H9 (cell line): ENCODE measurements at regions not wholly inside any gene's neighbourhood (a gene's known extent, or its start where the extent isn't known, plus 50 kb on each side); places are given as distances from the start of the nearest gene placed in this dataset.

ENCODE experiments used
- DNase-seq: peaks from one replicate; pipeline ENCODE4 v3.0.0-alpha.2; 2017
- H2AFZ ChIP-seq: one replicate; pipeline ENCODE4 v1.6.1; 2013; ENCODE audit warnings: mild to moderate bottlenecking, low read length, control low read depth, moderate library complexity
- H2AK5ac ChIP-seq: 2 replicates; pipeline ENCODE4 v1.6.1; 2013; ENCODE audit warnings: low read length, control low read depth, mixed read lengths; ENCODE audit not compliant: insufficient read length
- H2BK120ac ChIP-seq: one replicate; pipeline ENCODE4 v1.6.1; 2013; ENCODE audit warnings: low read depth, mild to moderate bottlenecking, low read length, control low read depth, inconsistent platforms; ENCODE audit not compliant: poor library complexity, severe bottlenecking
- H2BK12ac ChIP-seq: 2 replicates; pipeline ENCODE4 v1.6.1; 2013; ENCODE audit warnings: low read length, control low read depth, mixed read lengths, low read depth; ENCODE audit not compliant: insufficient read length
- H2BK15ac ChIP-seq: 2 replicates; pipeline ENCODE4 v1.6.1; 2013; ENCODE audit warnings: low read depth, low read length, control low read depth
- H2BK20ac ChIP-seq: one replicate; pipeline ENCODE4 v1.6.1; 2013; ENCODE audit warnings: low read depth, mild to moderate bottlenecking, low read length, control low read depth, inconsistent platforms; ENCODE audit not compliant: poor library complexity, severe bottlenecking
- H2BK5ac ChIP-seq: 2 replicates; pipeline ENCODE4 v1.6.1; 2013; ENCODE audit warnings: low read length, control low read depth, mixed read lengths; ENCODE audit not compliant: insufficient read length
- H3K14ac ChIP-seq: 2 replicates; pipeline ENCODE4 v1.6.1; 2013; ENCODE audit warnings: low read length, control low read depth; ENCODE audit not compliant: insufficient read depth
- H3K18ac ChIP-seq: 2 replicates; pipeline ENCODE4 v1.6.1; 2013; ENCODE audit warnings: low read depth, mild to moderate bottlenecking, mixed read lengths, low read length, control low read depth; ENCODE audit not compliant: insufficient read length
- H3K23ac ChIP-seq: 2 replicates; pipeline ENCODE4 v1.6.1; 2013; ENCODE audit warnings: low read length, control low read depth, mixed read lengths, low read depth; ENCODE audit not compliant: insufficient read length
- H3K23me2 ChIP-seq: 2 replicates; pipeline ENCODE4 v1.6.1; 2013; ENCODE audit warnings: low read depth, mild to moderate bottlenecking, mixed read lengths, low read length, control low read depth; ENCODE audit not compliant: insufficient read length, poor library complexity, severe bottlenecking
- H3K27ac ChIP-seq: 2 replicates; pipeline ENCODE4 v1.5.1; 2013; ENCODE audit warnings: low read length, control low read depth, mixed read lengths, low read depth; ENCODE audit not compliant: insufficient read length
- H3K27me3 ChIP-seq: 2 replicates; pipeline ENCODE4 v1.6.1; 2013; ENCODE audit warnings: low read length, control low read depth, inconsistent platforms; ENCODE audit not compliant: insufficient read depth
- H3K4ac ChIP-seq: 2 replicates; pipeline ENCODE4 v1.6.1; 2013; ENCODE audit warnings: low read depth, mild to moderate bottlenecking, control low read depth, inconsistent platforms, low read length, moderate library complexity
- H3K4me1 ChIP-seq: 2 replicates; pipeline ENCODE4 v1.6.1; 2013; ENCODE audit warnings: low read length, control low read depth, inconsistent platforms; ENCODE audit not compliant: insufficient read depth
- H3K4me2 ChIP-seq: 2 replicates; pipeline ENCODE4 v1.6.1; 2013; ENCODE audit warnings: low read length, control low read depth, mixed read lengths; ENCODE audit not compliant: insufficient read length, insufficient read depth
- H3K56ac ChIP-seq: 2 replicates; pipeline ENCODE4 v1.6.1; 2013; ENCODE audit warnings: low read depth, mild to moderate bottlenecking, mixed read lengths, low read length, control low read depth; ENCODE audit not compliant: insufficient read length
- H3K79me1 ChIP-seq: 2 replicates; pipeline ENCODE4 v1.6.1; 2013; ENCODE audit warnings: low read depth, mild to moderate bottlenecking, moderate library complexity, low read length, control low read depth, inconsistent platforms; ENCODE audit not compliant: insufficient read depth, poor library complexity, severe bottlenecking
- H3K79me2 ChIP-seq: 2 replicates; pipeline ENCODE4 v1.6.1; 2013; ENCODE audit warnings: low read length, control low read depth, inconsistent platforms; ENCODE audit not compliant: insufficient read depth
- H3K9ac ChIP-seq: 2 replicates; pipeline ENCODE4 v1.6.1; 2013; ENCODE audit warnings: low read length, control low read depth, mixed read lengths; ENCODE audit not compliant: insufficient read length; ENCODE audit errors: extremely low read depth
- H3K9me3 ChIP-seq: one replicate; pipeline ENCODE4 v1.6.1; 2013; ENCODE audit warnings: low read depth, low read length, inconsistent platforms; ENCODE audit not compliant: control insufficient read depth
- H3T11ph ChIP-seq: one replicate; pipeline ENCODE4 v1.6.1; 2013; ENCODE audit warnings: mild to moderate bottlenecking, low read length, control low read depth, inconsistent platforms
- H4K20me1 ChIP-seq: one replicate; pipeline ENCODE4 v1.6.1; 2013; ENCODE audit not compliant: control insufficient read depth, insufficient read length, insufficient read depth
- H4K5ac ChIP-seq: 2 replicates; pipeline ENCODE4 v1.6.1; 2013; ENCODE audit warnings: low read depth, mild to moderate bottlenecking, mixed read lengths, low read length, control low read depth; ENCODE audit not compliant: insufficient read length
- H4K8ac ChIP-seq: replicated peaks from 2 replicates; pipeline ENCODE4 v1.6.1; 2013; ENCODE audit warnings: low read length, control low read depth, mixed read lengths, low read depth; ENCODE audit not compliant: insufficient read length
- H4K91ac ChIP-seq: 2 replicates; pipeline ENCODE4 v1.6.1; 2013; ENCODE audit warnings: low read depth, mild to moderate bottlenecking, moderate library complexity, mixed read lengths, low read length, control low read depth; ENCODE audit not compliant: insufficient read length
- H3K27ac Mint-ChIP-seq, 3 experiments: 2 replicates in 2 of 3; 3 replicates in 1 of 3; pipeline ENCODE4 v1.8.0; 2020 to 2021; ENCODE audit warnings: mixed read lengths in 3 of 3, mild to moderate bottlenecking in 1 of 3, moderate library complexity in 1 of 3
- H3K27me3 Mint-ChIP-seq: 2 replicates; pipeline ENCODE4 v1.8.0; 2021; ENCODE audit warnings: low read depth, mild to moderate bottlenecking, moderate library complexity, mixed read lengths
- H3K36me3 Mint-ChIP-seq, 3 experiments: 2 replicates in 2 of 3; 3 replicates in 1 of 3; pipeline ENCODE4 v1.8.0; 2020 to 2021; ENCODE audit warnings: low read depth in 3 of 3, mixed read lengths in 3 of 3; ENCODE audit not compliant: insufficient read depth in 1 of 3
- H3K4me1 Mint-ChIP-seq, 2 experiments: 2 replicates each; pipeline ENCODE4 v1.8.0; 2020; ENCODE audit warnings: mixed read lengths in 2 of 2
- H3K4me3 Mint-ChIP-seq, 2 experiments: 2 replicates in 1 of 2; 3 replicates in 1 of 2; pipeline ENCODE4 v1.8.0; 2020 to 2021; ENCODE audit warnings: mild to moderate bottlenecking in 2 of 2, mixed read lengths in 2 of 2, moderate library complexity in 1 of 2
- H3K9me3 Mint-ChIP-seq, 2 experiments: 2 replicates in 1 of 2; 3 replicates in 1 of 2; pipeline ENCODE4 v1.8.0; 2020; ENCODE audit warnings: mild to moderate bottlenecking in 2 of 2, mixed read lengths in 2 of 2, moderate library complexity in 1 of 2
- CTCF ChIP-seq: fragments of 200-600 bp; sonication (generic); conservative IDR thresholded peaks from 3 replicates; pipeline ENCODE4 v1.8.0; 2021; ENCODE audit warnings: antibody characterized with exemption, mild to moderate bottlenecking
- WGBS: extraction: QIAGEN DNeasy Blood & Tissue Kit; methylation state at CpG from one replicate; pipeline ENCODE4 v1.1.7; 2013; ENCODE audit warnings: missing lambda C conversion rate, low lambda C conversion rate, mixed read lengths; ENCODE audit not compliant: insufficient read length; ENCODE audit errors: extremely low coverage; 5-methylcytosine and 5-hydroxymethylcytosine counted together

GRCh38 chr6:40727271-40727670 is 140.1 kb upstream of the LRFN2 start:
- Mint-ChIP-seq H3K27ac (no peak overlapping the region), H3K9me3 (no peaks in the 10 kb centered on the region), H3K27me3 (no peaks in the 10 kb centered on the region), H3K4me1 (peaks cover 20 to 25% of the 10 kb centered on the region in 2 experiments), H3K4me3 (no peak overlapping the region), H3K36me3 (no peaks in the 10 kb centered on the region)
- H3K4me1 ChIP-seq: peaks cover 4% of the 10 kb centered on the region; the same call in 1 of the 2 replicates
- H2BK20ac ChIP-seq: no peak overlapping the region
- no peaks in the 10 kb centered on the region for H3K27me3 ChIP-seq
- H3K27ac ChIP-seq: no peak overlapping the region
- H4K91ac ChIP-seq: no peak overlapping the region
- no peak overlapping the region for H3K14ac ChIP-seq
- peak; percentile 38 for DNase-seq
- no peak overlapping the region for H2BK120ac ChIP-seq
- H3K9ac ChIP-seq: no peak overlapping the region
- no peak overlapping the region for H4K5ac ChIP-seq
- no peak overlapping the region for H2BK5ac ChIP-seq
- no peaks in the 10 kb centered on the region for H4K20me1 ChIP-seq
- H4K8ac ChIP-seq: no peak overlapping the region
- no peak overlapping the region for H3K4ac ChIP-seq
- H2BK12ac ChIP-seq: no peak overlapping the region
- TF ChIP-seq CTCF: peak; percentile 60
- H2BK15ac ChIP-seq: no peak overlapping the region
- no peak overlapping the region for H2AK5ac ChIP-seq
- no peaks in the 10 kb centered on the region for H3K9me3 ChIP-seq
- no peak overlapping the region for H3K23ac ChIP-seq
- H2AFZ ChIP-seq: no peak overlapping the region
- H3K4me2 ChIP-seq: no peak overlapping the region
- no peaks in the 10 kb centered on the region for H3K23me2 ChIP-seq
- no peak overlapping the region for H3K56ac ChIP-seq
- no peak overlapping the region for H3T11ph ChIP-seq
- no peak overlapping the region for H3K18ac ChIP-seq
- H3K79me2 ChIP-seq: no peaks in the 10 kb centered on the region
- no peaks in the 10 kb centered on the region for H3K79me1 ChIP-seq
- WGBS: no CpG with 5 or more reads among the region's 1 CpG
